ENCODE measurements at regions not wholly inside any gene's neighbourhood (a gene's known extent, or its start where the extent isn't known, plus 50 kb on each side); places are given as distances from the start of the nearest gene placed in this dataset.

- Histone ChIP-seq H3K79me2 (ENCODE audit: control insufficient read depth, insufficient read depth, low read length) (no peaks in the 10 kb centered on the region), H3K9ac (ENCODE audit: control insufficient read depth, extremely low read depth, insufficient read depth, low read length) (no peak overlapping the region), H4K20me1 (ENCODE audit: control insufficient read depth, extremely low read depth, insufficient read depth, low read length) (no peaks in the 10 kb centered on the region), H3K27me3 (ENCODE audit: control insufficient read depth, extremely low read depth, insufficient read depth, low read length) (no peaks in the 10 kb centered on the region), H3K9me1 (ENCODE audit: control insufficient read depth, extremely low read depth, insufficient read depth, low read length) (no peaks in the 10 kb centered on the region), H3K4me1 (ENCODE audit: control insufficient read depth, extremely low read depth, insufficient read depth, low read length) (no peaks in the 10 kb centered on the region), H3K9me3 (ENCODE audit: control insufficient read depth, low read depth, low read length) (no peaks in the 10 kb centered on the region), H3K27ac (ENCODE audit: control insufficient read depth, insufficient read depth, low read length) (no peak overlapping the region), H3K4me3 (ENCODE audit: control insufficient read depth in 2 of 3, extremely low read depth in 1 of 3, insufficient read depth in 2 of 3, low read depth in 1 of 3, low read length in 3 of 3) (no peak overlapping the region), H3K36me3 (ENCODE audit: control insufficient read depth in 2 of 2, extremely low read depth in 1 of 2, insufficient read depth in 2 of 2, low read length in 2 of 2) (no peaks in the 10 kb centered on the region), H2AFZ (ENCODE audit: control insufficient read depth, low read length) (no peak overlapping the region), H3K4me2 (ENCODE audit: control insufficient read depth, extremely low read depth, insufficient read depth, low read depth, low read length) (no peak overlapping the region)
- dilution Hi-C loops (cut with MboI; ENCODE audit: extremely low pct_ligation_motif_present, low sequenced_read_pairs), result no loop called here
- FAIRE-seq (no peak), DNase-seq (ENCODE audit: low read depth, low spot score) (no peak)
- TF ChIP-seq CTCF (optimal IDR thresholded peaks at IDR 0.05 in 1 of 3, IDR thresholded peaks at IDR 0.05 in 1 of 3, conservative IDR thresholded peaks at IDR 0.05 in 1 of 3; ENCODE audit: extremely low read depth in 1 of 3, insufficient read depth in 2 of 3, low read length in 3 of 3) (no peak), EZH2 (IDR thresholded peaks at IDR 0.05; ENCODE audit: low read length) (no peak)
Observed at GRCh38 chr19:31546205-31546960, 197.1 kb upstream of the TSHZ3 start.

GRCh38 chr19:31548941-31549340 lies 199.7 kb upstream of the TSHZ3 start:
- H3K27ac ChIP-seq (ENCODE audit: control insufficient read depth, insufficient read depth, low read length), result no peak overlapping the region
- no peaks in the 10 kb centered on the region for H3K27me3 ChIP-seq (ENCODE audit: control insufficient read depth, extremely low read depth, insufficient read depth, low read length)
- dilution Hi-C loops (cut with MboI; ENCODE audit: extremely low pct_ligation_motif_present, low sequenced_read_pairs), result no loop called here
- H3K9me3 ChIP-seq (ENCODE audit: control insufficient read depth, low read depth, low read length), result peaks cover 2% of the 10 kb centered on the region
- H3K9me1 ChIP-seq (ENCODE audit: control insufficient read depth, extremely low read depth, insufficient read depth, low read length), result no peaks in the 10 kb centered on the region
- H4K20me1 ChIP-seq (ENCODE audit: control insufficient read depth, extremely low read depth, insufficient read depth, low read length), result no peaks in the 10 kb centered on the region
- H3K4me2 ChIP-seq (ENCODE audit: control insufficient read depth, extremely low read depth, insufficient read depth, low read depth, low read length), result no peak overlapping the region
- no peak overlapping the region for H3K9ac ChIP-seq (ENCODE audit: control insufficient read depth, extremely low read depth, insufficient read depth, low read length)
- H3K4me1 ChIP-seq (ENCODE audit: control insufficient read depth, extremely low read depth, insufficient read depth, low read length), result no peaks in the 10 kb centered on the region
- no peak overlapping the region for H2AFZ ChIP-seq (ENCODE audit: control insufficient read depth, low read length)
- H3K4me3 ChIP-seq (ENCODE audit: control insufficient read depth in 2 of 3, extremely low read depth in 1 of 3, insufficient read depth in 2 of 3, low read depth in 1 of 3, low read length in 3 of 3), result no peak overlapping the region
- H3K36me3 ChIP-seq (ENCODE audit: control insufficient read depth in 2 of 2, extremely low read depth in 1 of 2, insufficient read depth in 2 of 2, low read length in 2 of 2), result no peaks in the 10 kb centered on the region
- DNase-seq (ENCODE audit: low read depth, low spot score) (no peak), FAIRE-seq (no peak)
- no peaks in the 10 kb centered on the region for H3K79me2 ChIP-seq (ENCODE audit: control insufficient read depth, insufficient read depth, low read length)
- TF ChIP-seq CTCF (optimal IDR thresholded peaks at IDR 0.05 in 1 of 3, IDR thresholded peaks at IDR 0.05 in 1 of 3, conservative IDR thresholded peaks at IDR 0.05 in 1 of 3; ENCODE audit: extremely low read depth in 1 of 3, insufficient read depth in 2 of 3, low read length in 3 of 3), result peak in 2 of 3 experiments; percentile 66
- no peak for TF ChIP-seq EZH2 (IDR thresholded peaks at IDR 0.05; ENCODE audit: low read length)

Measured in keratinocyte (primary cell).